GM13976 (cell line): ENCODE measurements at regions not wholly inside any gene's neighbourhood (a gene's known extent, or its start where the extent isn't known, plus 50 kb on each side); places are given as distances from the start of the nearest gene placed in this dataset.

Source experiments
- DNase-seq: peaks from one replicate; pipeline ENCODE4 v3.0.0; 2012; ENCODE audit warnings: low spot score
- CTCF ChIP-seq: IDR thresholded peaks from 2 replicates; pipeline ENCODE4 v1.5.1; 2012; ENCODE audit warnings: borderline replicate concordance, mild to moderate bottlenecking; ENCODE audit not compliant: insufficient read depth; ENCODE audit errors: extremely low read depth, missing control alignments, control extremely low read depth
- in situ Hi-C: fragments of 300-500 bp; cut with MboI; formaldehyde crosslinking; loops from one replicate; pipeline ENCODE4 v1.12.0; 2022; ENCODE audit warnings: low sequenced_read_pairs, mixed read lengths, inconsistent platforms; ENCODE audit not compliant: unreplicated experiment

- DNase-seq, result no peak
- in situ Hi-C loops, result loop anchor here (25.0 kb wide), 1 partner anchor 686 kb away; no protein-coding TSS in a partner anchor
- no peak for TF ChIP-seq CTCF
These were observed 539.4 kb downstream of the RIT2 start for GRCh38 chr18:42576124-42576523.

- in situ Hi-C loops, result loop anchor here (25.0 kb wide), 1 partner anchor 684 kb away; no protein-coding TSS in a partner anchor
- no peak for DNase-seq
- TF ChIP-seq CTCF, result no peak
These were observed 536.7 kb downstream of the RIT2 start for GRCh38 chr18:42578792-42579191.

GRCh38 chr18:42582266-42582665 is 533.2 kb downstream of the RIT2 start:
- DNase-seq, result no peak
- in situ Hi-C loops, result loop anchor here (25.0 kb wide), 1 partner anchor 680 kb away; no protein-coding TSS in a partner anchor

GRCh38 chr18:42583283-42583731 is 532.2 kb downstream of the RIT2 start:
- in situ Hi-C loops, result loop anchor here (25.0 kb wide), 1 partner anchor 679 kb away; no protein-coding TSS in a partner anchor
- DNase-seq, result no peak
- TF ChIP-seq CTCF, result no peak

More at GRCh38 chr18:42582266-42582665, 533.2 kb downstream of the RIT2 start:
- no peak for TF ChIP-seq CTCF

- no peak for DNase-seq
- TF ChIP-seq CTCF, result no peak
- in situ Hi-C loops, result loop anchor here (25.0 kb wide), 1 partner anchor 676 kb away; no protein-coding TSS in a partner anchor
These were observed 528.9 kb downstream of the RIT2 start for GRCh38 chr18:42586601-42587000.

GRCh38 chr18:42588786-42589185 is 526.7 kb downstream of the RIT2 start:
- TF ChIP-seq CTCF, result no peak
- in situ Hi-C loops, result loop anchor here (25.0 kb wide), 1 partner anchor 674 kb away; no protein-coding TSS in a partner anchor
- no peak for DNase-seq
